ENCODE measurements at regions not wholly inside any gene's neighbourhood (a gene's known extent, or its start where the extent isn't known, plus 50 kb on each side); places are given as distances from the start of the nearest gene placed in this dataset.

GRCh38 chr2:240213476-240214421 lies 73.3 kb upstream of the OTOS start:
- H3K27ac ChIP-seq: no peak overlapping the region
- no peak for TF ChIP-seq ZFX (IDR thresholded peaks at IDR 0.05; ENCODE audit: borderline replicate concordance)
- TF ChIP-seq CTCF (IDR thresholded peaks at IDR 0.05): no peak

- no peak overlapping the region for H3K27ac ChIP-seq
- TF ChIP-seq ZFX (IDR thresholded peaks at IDR 0.05; ENCODE audit: borderline replicate concordance): no peak
Measured at GRCh38 chr2:240214790-240215675, 74.6 kb upstream of the OTOS start.

- no peak for TF ChIP-seq CTCF (IDR thresholded peaks at IDR 0.05)
- no peak for TF ChIP-seq ZFX (IDR thresholded peaks at IDR 0.05; ENCODE audit: borderline replicate concordance)
- H3K27ac ChIP-seq: no peak overlapping the region
Measured at GRCh38 chr2:240215676-240216051, 75.2 kb upstream of the OTOS start.

GRCh38 chr2:240216167-240216566 lies 75.7 kb upstream of the OTOS start:
- no peak for TF ChIP-seq CTCF (IDR thresholded peaks at IDR 0.05)
- no peak for TF ChIP-seq ZFX (IDR thresholded peaks at IDR 0.05; ENCODE audit: borderline replicate concordance)
- H3K27ac ChIP-seq: no peak overlapping the region

- TF ChIP-seq ZFX (IDR thresholded peaks at IDR 0.05; ENCODE audit: borderline replicate concordance) (no peak), CTCF (IDR thresholded peaks at IDR 0.05) (no peak)
- no peak overlapping the region for H3K27ac ChIP-seq
Measured at GRCh38 chr2:240217431-240218301, 77.2 kb upstream of the OTOS start.

GRCh38 chr2:240219208-240219890 lies 78.9 kb upstream of the OTOS start:
- no peak overlapping the region for H3K27ac ChIP-seq
- TF ChIP-seq CTCF (IDR thresholded peaks at IDR 0.05): no peak
- TF ChIP-seq ZFX (IDR thresholded peaks at IDR 0.05; ENCODE audit: borderline replicate concordance): no peak

All from 22Rv1 (cell line).